Coronary artery (tissue), 2 donors: ENCODE measurements at regions not wholly inside any gene's neighbourhood (a gene's known extent, or its start where the extent isn't known, plus 50 kb on each side); places are given as distances from the start of the nearest gene placed in this dataset.

Experiments
- DNase-seq: peaks from one replicate; pipeline ENCODE4 v3.0.0-alpha.2; 2017; ENCODE audit warnings: low spot score
- H3K27ac ChIP-seq, 2 donors: fragments of 200-600 bp; sonication (generic); one replicate each; pipeline ENCODE4 v1.5.1; 2016 to 2019
- H3K4me3 ChIP-seq: fragments of 200-600 bp; sonication (generic); 2 replicates; pipeline ENCODE4 v1.5.1; 2016; ENCODE audit warnings: mild to moderate bottlenecking, moderate library complexity
- TF ChIP-seq, protein P1 (sequence below): fragments of 200-600 bp; sonication (generic); IDR thresholded peaks from one replicate; pipeline ENCODE4 v1.5.1; 2019; ENCODE audit warnings: antibody characterized with exemption

DNA sequence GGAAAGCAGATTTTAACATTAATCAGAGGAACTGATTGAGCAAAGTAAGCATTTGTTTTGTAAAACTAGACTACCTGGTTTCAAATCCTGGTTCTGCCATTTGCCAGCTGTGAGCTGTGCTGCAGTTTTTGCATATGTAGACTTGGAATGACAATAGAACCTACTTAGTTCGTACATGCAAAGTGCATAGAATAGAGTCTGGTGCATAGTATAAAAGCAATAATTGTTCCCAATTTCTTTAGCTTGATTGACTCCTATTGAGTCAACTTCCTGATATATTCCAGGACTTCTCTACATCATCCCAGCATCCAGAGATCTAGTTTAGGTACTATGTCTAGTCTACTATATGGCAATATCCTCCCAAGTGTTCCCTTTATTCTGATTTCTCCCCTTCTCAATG, 144.4 kb upstream of the FGGY start:
- TF ChIP-seq, protein P1, sequence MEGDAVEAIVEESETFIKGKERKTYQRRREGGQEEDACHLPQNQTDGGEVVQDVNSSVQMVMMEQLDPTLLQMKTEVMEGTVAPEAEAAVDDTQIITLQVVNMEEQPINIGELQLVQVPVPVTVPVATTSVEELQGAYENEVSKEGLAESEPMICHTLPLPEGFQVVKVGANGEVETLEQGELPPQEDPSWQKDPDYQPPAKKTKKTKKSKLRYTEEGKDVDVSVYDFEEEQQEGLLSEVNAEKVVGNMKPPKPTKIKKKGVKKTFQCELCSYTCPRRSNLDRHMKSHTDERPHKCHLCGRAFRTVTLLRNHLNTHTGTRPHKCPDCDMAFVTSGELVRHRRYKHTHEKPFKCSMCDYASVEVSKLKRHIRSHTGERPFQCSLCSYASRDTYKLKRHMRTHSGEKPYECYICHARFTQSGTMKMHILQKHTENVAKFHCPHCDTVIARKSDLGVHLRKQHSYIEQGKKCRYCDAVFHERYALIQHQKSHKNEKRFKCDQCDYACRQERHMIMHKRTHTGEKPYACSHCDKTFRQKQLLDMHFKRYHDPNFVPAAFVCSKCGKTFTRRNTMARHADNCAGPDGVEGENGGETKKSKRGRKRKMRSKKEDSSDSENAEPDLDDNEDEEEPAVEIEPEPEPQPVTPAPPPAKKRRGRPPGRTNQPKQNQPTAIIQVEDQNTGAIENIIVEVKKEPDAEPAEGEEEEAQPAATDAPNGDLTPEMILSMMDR, result no peak
- no peak for DNase-seq
- no peak overlapping the region for H3K4me3 ChIP-seq
- H3K27ac ChIP-seq, result no peak overlapping the region

DNA sequence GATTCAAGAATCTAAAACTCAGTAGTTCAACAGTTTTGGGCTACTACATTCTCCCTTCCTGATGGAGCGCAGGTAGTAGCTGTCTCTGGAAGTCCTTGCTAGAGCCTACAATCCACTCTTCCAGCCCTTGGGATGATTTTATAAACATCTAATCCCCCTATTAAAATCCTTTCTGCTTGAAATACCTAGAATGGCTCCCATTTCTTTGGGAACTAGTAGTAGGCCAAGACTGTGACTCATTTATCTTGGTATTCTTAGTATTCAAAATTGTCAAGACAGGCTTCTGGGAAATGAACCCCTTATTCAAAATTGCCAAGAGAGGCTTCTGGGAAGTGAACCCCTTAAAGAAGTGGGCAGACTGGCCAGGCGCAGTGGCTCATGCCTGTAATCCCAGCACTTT, 142.5 kb upstream of the FGGY start:
- TF ChIP-seq, protein P1, result no peak
- Histone ChIP-seq H3K27ac (no peak overlapping the region), H3K4me3 (no peak overlapping the region)
- DNase-seq, result no peak

DNA sequence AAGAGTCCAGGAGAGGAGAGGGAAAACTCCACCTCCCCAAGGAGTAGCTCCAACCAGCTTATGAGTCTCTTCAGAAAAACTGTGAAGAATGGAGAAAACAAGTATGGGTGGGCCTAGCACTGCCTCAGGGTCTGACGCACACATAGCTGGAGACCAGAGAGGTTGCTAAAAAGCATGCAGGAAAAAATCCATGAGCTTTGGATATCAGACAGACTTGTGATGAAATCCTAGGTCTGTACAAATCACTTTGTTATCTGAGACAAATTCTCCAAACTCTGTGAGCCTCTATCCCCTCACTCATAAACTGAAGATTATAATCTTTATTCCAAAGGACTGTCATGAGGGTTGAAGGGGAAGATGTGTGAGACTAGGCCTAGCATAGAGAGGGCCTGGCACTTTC, 141.5 kb upstream of the FGGY start:
- Histone ChIP-seq H3K4me3 (no peak overlapping the region), H3K27ac (peak overlapping the region in 1 of 2 donors; percentile 31)
- DNase-seq, result no peak
- TF ChIP-seq, protein P1, result no peak

DNA sequence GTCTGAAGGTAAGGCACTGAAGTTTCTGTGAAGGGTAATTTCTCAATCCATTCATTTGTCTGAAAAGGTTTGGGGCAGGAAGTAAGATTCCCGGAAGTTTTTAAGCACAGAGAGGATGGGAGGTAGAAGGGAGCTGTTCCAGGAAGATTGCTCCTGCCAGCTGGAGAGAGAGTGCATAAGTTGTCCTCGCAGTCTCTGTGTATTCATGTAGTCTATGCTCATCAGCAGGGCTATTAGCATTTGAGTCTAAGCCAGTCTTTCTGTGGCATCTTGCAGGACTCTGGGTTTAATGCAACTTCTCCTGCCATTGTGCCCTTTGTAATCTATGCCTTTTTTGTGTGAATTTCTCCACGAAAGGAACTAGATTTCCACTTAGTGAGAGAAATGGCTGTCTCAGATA, 140.8 kb upstream of the FGGY start:
- Histone ChIP-seq H3K27ac (no peak overlapping the region), H3K4me3 (no peak overlapping the region)
- no peak for DNase-seq
- TF ChIP-seq, protein P1, result no peak

DNA sequence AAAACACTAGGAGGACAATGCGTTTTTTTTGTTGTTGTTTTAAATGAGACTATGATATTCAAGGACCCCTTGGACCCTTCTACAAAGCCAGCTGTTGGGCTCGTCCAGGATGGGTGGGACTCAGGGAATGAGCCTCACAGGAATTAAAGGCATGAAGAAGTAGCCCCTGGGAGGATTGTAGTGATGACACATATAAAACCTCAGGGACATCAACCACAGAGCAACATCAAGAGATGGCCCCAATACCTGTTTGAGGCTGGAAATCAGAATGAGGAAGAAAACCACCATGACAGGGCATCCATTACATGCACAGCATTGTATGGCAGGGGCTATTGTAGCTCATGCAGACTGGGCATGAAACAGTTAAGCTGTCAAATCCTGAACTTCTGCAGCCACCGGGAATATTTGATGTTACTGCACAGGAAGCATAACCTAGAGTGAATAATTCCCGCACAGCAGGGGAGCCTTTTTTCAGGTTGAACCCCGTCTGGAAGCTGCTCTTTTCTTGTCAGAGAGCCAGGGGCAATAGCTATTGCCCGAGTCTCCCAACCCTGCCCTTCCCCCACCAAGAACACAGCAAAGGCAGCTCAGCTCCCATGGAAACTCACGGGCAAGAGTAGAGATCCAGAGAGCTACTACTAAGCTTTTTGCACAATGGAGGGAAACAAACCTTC, 140.2 kb upstream of the FGGY start:
- Histone ChIP-seq H3K4me3 (no peak overlapping the region), H3K27ac (peak overlapping the region in 1 of 2 donors; percentile 27)
- TF ChIP-seq, protein P1, result no peak
- DNase-seq, result no peak

DNA sequence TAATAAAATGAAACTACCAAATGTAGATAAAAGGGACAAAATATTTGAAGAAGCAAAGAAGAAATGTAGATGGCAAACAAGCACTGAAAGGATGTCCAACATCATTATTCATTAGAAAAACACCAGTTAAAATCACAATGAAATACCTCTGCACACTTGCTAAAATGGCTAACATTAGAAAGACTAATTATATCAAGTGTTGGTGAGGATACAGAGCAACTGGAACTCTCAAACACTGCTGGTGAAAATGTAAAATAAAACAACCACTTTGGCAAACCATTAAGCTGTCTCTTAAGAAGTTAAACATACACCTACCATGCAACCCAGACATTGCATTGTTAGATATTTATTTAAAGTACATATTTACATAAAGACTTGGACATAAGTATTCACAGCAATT, 138.6 kb upstream of the FGGY start:
- TF ChIP-seq, protein P1, result no peak
- no peak overlapping the region for H3K4me3 ChIP-seq
- DNase-seq, result no peak
- H3K27ac ChIP-seq, result no peak overlapping the region

DNA sequence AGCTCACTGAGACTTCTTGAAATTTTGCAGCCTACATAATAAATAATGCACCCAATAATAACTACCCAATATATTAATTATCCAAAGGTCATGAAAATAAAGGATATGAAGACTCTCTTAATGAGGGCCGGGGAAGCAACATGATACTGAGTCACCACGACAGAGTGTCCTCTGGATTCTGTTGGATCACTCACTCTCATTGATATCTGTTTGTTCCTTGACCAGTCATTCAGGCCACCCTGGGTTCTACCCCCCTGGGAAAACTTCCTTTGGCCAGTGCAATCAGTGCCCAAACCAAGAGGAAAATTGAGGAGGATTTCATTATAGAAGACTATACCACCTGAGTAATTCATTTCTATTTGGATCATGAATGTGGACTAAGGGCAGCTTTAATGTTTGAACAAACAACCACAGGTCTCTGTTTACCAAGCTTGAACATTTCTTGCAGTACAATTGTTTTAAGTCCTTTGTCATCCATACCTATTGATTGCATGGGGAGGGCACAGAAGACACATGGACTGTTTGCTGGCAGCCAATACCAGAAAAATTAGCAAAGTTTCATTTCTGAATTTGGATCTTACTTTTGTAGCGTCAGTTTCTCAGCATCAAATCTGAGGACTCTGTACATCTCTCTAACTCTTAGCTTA, 137.2 kb upstream of the FGGY start:
- no peak overlapping the region for H3K4me3 ChIP-seq
- TF ChIP-seq, protein P1, result no peak
- no peak for DNase-seq
- H3K27ac ChIP-seq, result peak overlapping the region in 1 of 2 donors; percentile 76
